ENCODE measurements at regions not wholly inside any gene's neighbourhood (a gene's known extent, or its start where the extent isn't known, plus 50 kb on each side); places are given as distances from the start of the nearest gene placed in this dataset.

- DNase-seq = no peak
Measured at GRCh38 chr9:79362100-79363081, 209.4 kb upstream of the TLE4 start.

GRCh38 chr9:79369676-79370075 is 202.1 kb upstream of the TLE4 start:
- DNase-seq = no peak

- DNase-seq = no peak
Measured at GRCh38 chr9:79371301-79371700, 200.5 kb upstream of the TLE4 start.

GRCh38 chr9:79371948-79372555 is 199.7 kb upstream of the TLE4 start:
- no peak for DNase-seq

GRCh38 chr9:79377339-79377855 is 194.4 kb upstream of the TLE4 start:
- no peak for DNase-seq

GRCh38 chr9:79378107-79378506 is 193.7 kb upstream of the TLE4 start:
- DNase-seq = no peak

- DNase-seq = no peak
Measured at GRCh38 chr9:79382044-79382443, 189.7 kb upstream of the TLE4 start.

- DNase-seq = no peak
Measured at GRCh38 chr9:79382458-79382857, 189.3 kb upstream of the TLE4 start.

GRCh38 chr9:79383096-79383495 is 188.7 kb upstream of the TLE4 start:
- DNase-seq = no peak

GRCh38 chr9:79384091-79384490 is 187.7 kb upstream of the TLE4 start:
- DNase-seq = no peak

GRCh38 chr9:79384501-79384900 is 187.3 kb upstream of the TLE4 start:
- DNase-seq = no peak

GRCh38 chr9:79387101-79387835 is 184.5 kb upstream of the TLE4 start:
- DNase-seq = no peak

GRCh38 chr9:79390077-79390698 is 181.6 kb upstream of the TLE4 start:
- no peak for DNase-seq

GRCh38 chr9:79390781-79391770 is 180.7 kb upstream of the TLE4 start:
- no peak for DNase-seq

GRCh38 chr9:79395228-79395627 is 176.5 kb upstream of the TLE4 start:
- DNase-seq = no peak

GRCh38 chr9:79395755-79396154 is 176.0 kb upstream of the TLE4 start:
- DNase-seq = no peak

- no peak for DNase-seq
Measured at GRCh38 chr9:79396168-79396567, 175.6 kb upstream of the TLE4 start.

GRCh38 chr9:79403495-79403894 is 168.3 kb upstream of the TLE4 start:
- DNase-seq = no peak

GRCh38 chr9:79408200-79408599 is 163.6 kb upstream of the TLE4 start:
- no peak for DNase-seq

- DNase-seq = no peak
Measured at GRCh38 chr9:79408617-79409016, 163.1 kb upstream of the TLE4 start.

GRCh38 chr9:79409182-79409823 is 162.5 kb upstream of the TLE4 start:
- no peak for DNase-seq
